DOHH2 (cell line): ENCODE measurements at regions not wholly inside any gene's neighbourhood (a gene's known extent, or its start where the extent isn't known, plus 50 kb on each side); places are given as distances from the start of the nearest gene placed in this dataset.

Experiments used
- H3F3A ChIP-seq: fragments of 200-600 bp; sonication (generic), shearing (Covaris generic); 2 replicates; pipeline ENCODE4 v1.6.0; 2016; ENCODE audit warnings: antibody characterized with exemption, mild to moderate bottlenecking; ENCODE audit not compliant: control insufficient read depth, insufficient read depth
- H3K27ac ChIP-seq: fragments of 200-600 bp; sonication (generic); 2 replicates; pipeline ENCODE4 v1.5.1; 2014; ENCODE audit warnings: low read depth, mild to moderate bottlenecking, low read length, moderate library complexity
- H3K27me3 ChIP-seq: fragments of 200-600 bp; sonication (generic); 2 replicates; pipeline ENCODE4 v1.6.1; 2014; ENCODE audit warnings: mild to moderate bottlenecking, low read length, mixed read lengths; ENCODE audit not compliant: control insufficient read depth
- H3K36me3 ChIP-seq: fragments of 200-600 bp; sonication (generic); 2 replicates; pipeline ENCODE4 v1.6.1; 2014; ENCODE audit warnings: mild to moderate bottlenecking, low read length, moderate library complexity, mixed read lengths; ENCODE audit not compliant: control insufficient read depth
- H3K4me1 ChIP-seq: fragments of 200-600 bp; sonication (generic); 2 replicates; pipeline ENCODE4 v1.6.1; 2014; ENCODE audit warnings: mild to moderate bottlenecking, low read length, mixed read lengths; ENCODE audit not compliant: control insufficient read depth
- H3K4me2 ChIP-seq: fragments of 200-600 bp; sonication (generic); 2 replicates; pipeline ENCODE4 v1.6.0; 2014; ENCODE audit warnings: mild to moderate bottlenecking, low read length, moderate library complexity
- H3K4me3 ChIP-seq: fragments of 200-600 bp; sonication (generic); 2 replicates; pipeline ENCODE4 v1.5.1; 2014; ENCODE audit warnings: mild to moderate bottlenecking, low read length, mixed read lengths
- H3K79me2 ChIP-seq: fragments of 200-600 bp; sonication (generic); 2 replicates; pipeline ENCODE4 v1.6.1; 2014; ENCODE audit warnings: mild to moderate bottlenecking, low read length, mixed read lengths; ENCODE audit not compliant: control insufficient read depth
- H3K9me2 ChIP-seq: fragments of 200-600 bp; sonication (generic); replicated peaks from 2 replicates; pipeline ENCODE4 v1.6.1; 2014; ENCODE audit warnings: mild to moderate bottlenecking, low read length, mixed read lengths; ENCODE audit not compliant: control insufficient read depth
- H3K9me3 ChIP-seq: fragments of 200-600 bp; sonication (generic); 2 replicates; pipeline ENCODE4 v1.6.1; 2014; ENCODE audit warnings: antibody characterized with exemption, low read length, mixed read lengths; ENCODE audit not compliant: control insufficient read depth, insufficient read depth
- H4K20me1 ChIP-seq: fragments of 200-600 bp; sonication (generic); 2 replicates; pipeline ENCODE4 v1.6.0; 2014; ENCODE audit warnings: low read depth, mild to moderate bottlenecking, antibody characterized with exemption, low read length, moderate library complexity; ENCODE audit not compliant: control insufficient read depth, insufficient read depth
- EZH2phosphoT487 ChIP-seq: fragments of 200-600 bp; sonication (generic); IDR thresholded peaks from 2 replicates; pipeline ENCODE4 v1.6.1; 2017; ENCODE audit warnings: borderline replicate concordance, mild to moderate bottlenecking, antibody characterized with exemption, low read length, moderate library complexity, mixed read lengths
- TF ChIP-seq, protein P1 (sequence below): fragments of 200-600 bp; sonication (generic); IDR thresholded peaks from one replicate; pipeline ENCODE4 v1.5.1; 2014; ENCODE audit warnings: antibody characterized with exemption, mild to moderate bottlenecking, low read depth, low read length; ENCODE audit not compliant: poor library complexity, severe bottlenecking

DNA sequence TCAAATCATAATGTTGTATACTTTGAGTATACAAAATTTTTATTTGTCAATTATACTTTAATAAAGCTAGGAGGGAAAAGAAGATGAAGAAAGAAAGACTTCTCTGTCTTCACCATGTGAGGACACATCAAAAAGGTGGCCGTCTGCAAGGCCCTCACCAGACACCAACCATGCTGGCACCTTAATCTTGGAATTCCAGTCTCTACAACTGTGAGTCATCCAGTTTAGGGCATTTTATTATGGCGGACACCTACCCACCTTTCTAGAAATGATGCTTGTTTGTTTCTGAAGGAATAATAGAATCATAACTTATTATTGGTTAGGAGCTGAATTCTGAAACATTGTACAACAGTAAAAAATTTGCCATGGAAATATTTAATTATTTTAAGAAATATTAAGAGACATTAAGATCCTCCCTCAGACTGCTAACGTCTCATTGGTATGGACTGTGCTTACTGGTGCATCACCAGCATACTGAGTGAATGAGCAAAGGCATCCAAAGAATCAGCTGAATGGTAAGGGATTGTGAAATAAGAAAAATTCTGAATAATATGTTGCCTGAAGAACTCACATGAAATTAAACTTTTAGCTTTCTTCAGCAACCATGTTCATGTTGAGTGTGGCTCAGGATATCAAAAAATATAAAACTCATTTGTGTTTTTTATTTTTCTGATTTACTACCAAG lies 536.6 kb downstream of the HTR7 start:
- H3K4me2 ChIP-seq = no peak overlapping the region
- no peaks in the 10 kb centered on the region for H3K9me3 ChIP-seq
- no peaks in the 10 kb centered on the region for H4K20me1 ChIP-seq
- H3K36me3 ChIP-seq = no peaks in the 10 kb centered on the region
- no peaks in the 10 kb centered on the region for H3K27me3 ChIP-seq
- TF ChIP-seq, protein P1, sequence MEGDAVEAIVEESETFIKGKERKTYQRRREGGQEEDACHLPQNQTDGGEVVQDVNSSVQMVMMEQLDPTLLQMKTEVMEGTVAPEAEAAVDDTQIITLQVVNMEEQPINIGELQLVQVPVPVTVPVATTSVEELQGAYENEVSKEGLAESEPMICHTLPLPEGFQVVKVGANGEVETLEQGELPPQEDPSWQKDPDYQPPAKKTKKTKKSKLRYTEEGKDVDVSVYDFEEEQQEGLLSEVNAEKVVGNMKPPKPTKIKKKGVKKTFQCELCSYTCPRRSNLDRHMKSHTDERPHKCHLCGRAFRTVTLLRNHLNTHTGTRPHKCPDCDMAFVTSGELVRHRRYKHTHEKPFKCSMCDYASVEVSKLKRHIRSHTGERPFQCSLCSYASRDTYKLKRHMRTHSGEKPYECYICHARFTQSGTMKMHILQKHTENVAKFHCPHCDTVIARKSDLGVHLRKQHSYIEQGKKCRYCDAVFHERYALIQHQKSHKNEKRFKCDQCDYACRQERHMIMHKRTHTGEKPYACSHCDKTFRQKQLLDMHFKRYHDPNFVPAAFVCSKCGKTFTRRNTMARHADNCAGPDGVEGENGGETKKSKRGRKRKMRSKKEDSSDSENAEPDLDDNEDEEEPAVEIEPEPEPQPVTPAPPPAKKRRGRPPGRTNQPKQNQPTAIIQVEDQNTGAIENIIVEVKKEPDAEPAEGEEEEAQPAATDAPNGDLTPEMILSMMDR = no peak
- TF ChIP-seq EZH2phosphoT487 = no peak
- no peaks in the 10 kb centered on the region for H3K79me2 ChIP-seq
- H3K4me3 ChIP-seq = no peak overlapping the region
- no peaks in the 10 kb centered on the region for H3K9me2 ChIP-seq
- H3K4me1 ChIP-seq = no peaks in the 10 kb centered on the region
- H3K27ac ChIP-seq = no peak overlapping the region
- H3F3A ChIP-seq = no peaks in the 10 kb centered on the region

DNA sequence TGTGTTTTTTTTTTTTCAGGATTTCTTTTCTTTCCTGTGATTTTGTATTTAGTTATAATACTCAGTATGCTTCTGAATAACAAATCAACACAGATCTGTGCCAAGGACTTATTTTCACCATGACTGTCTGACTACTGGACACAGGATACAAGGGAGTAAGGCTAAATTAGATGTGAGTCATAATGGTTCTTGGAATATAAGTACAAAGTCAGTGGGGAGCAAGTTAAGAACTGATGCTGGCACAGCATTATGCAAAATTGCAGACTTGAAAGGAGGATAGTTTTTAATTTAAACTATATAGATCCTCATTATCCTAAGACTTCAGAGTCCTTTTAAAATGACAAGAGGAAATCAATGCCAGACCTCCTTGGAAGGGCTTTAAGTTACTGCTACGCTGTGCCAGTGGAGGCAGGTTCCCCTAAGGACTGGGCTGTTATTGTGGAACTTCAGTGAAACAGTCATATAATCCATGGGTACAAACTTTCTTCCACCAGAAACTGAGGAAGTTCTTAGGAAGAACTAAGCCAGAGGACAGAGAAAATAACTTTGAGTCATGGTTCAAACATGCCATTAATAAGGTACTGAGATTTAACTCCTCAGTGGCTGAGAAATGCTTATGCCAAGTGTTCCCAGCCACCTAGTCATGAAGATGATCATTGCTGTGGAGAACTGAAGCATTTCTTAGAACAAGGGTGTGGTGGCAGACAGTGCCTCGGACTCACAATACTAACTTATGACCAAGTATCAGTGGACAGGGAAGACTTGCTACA lies 531.2 kb downstream of the HTR7 start:
- H3K4me2 ChIP-seq = no peak overlapping the region
- TF ChIP-seq, protein P1 = no peak
- TF ChIP-seq EZH2phosphoT487 = no peak
- H3K79me2 ChIP-seq = no peaks in the 10 kb centered on the region
- H3F3A ChIP-seq = no peaks in the 10 kb centered on the region
- no peaks in the 10 kb centered on the region for H3K9me3 ChIP-seq
- no peaks in the 10 kb centered on the region for H3K27me3 ChIP-seq
- no peaks in the 10 kb centered on the region for H3K36me3 ChIP-seq
- H3K4me3 ChIP-seq = no peak overlapping the region
- H3K9me2 ChIP-seq = no peaks in the 10 kb centered on the region
- H4K20me1 ChIP-seq = no peaks in the 10 kb centered on the region
- no peak overlapping the region for H3K27ac ChIP-seq
- H3K4me1 ChIP-seq = no peaks in the 10 kb centered on the region

DNA sequence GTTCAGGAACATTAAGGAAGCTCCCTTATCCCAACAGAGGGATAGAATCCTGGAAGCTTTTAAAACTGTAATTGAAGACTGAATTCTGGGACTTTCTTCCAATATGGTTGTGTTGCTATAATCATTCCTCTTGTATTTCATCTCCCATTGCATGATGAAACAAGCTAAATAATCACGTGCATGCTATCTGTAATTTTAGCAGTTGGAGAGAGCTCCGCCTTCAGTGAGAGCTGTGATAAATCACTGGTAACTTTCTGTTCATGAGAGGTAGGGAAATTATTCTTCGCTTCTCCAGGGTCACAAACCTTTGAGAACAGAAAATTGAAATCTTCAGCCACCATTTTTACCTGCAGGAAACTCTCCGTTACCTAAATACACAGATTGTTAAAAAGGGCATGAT lies 530.2 kb downstream of the HTR7 start:
- Histone ChIP-seq H3K27me3 (no peaks in the 10 kb centered on the region), H3K36me3 (no peaks in the 10 kb centered on the region), H3F3A (no peaks in the 10 kb centered on the region), H3K27ac (no peak overlapping the region), H3K4me3 (no peak overlapping the region), H3K4me1 (no peaks in the 10 kb centered on the region), H3K9me2 (no peaks in the 10 kb centered on the region), H3K9me3 (no peaks in the 10 kb centered on the region), H4K20me1 (no peaks in the 10 kb centered on the region), H3K79me2 (no peaks in the 10 kb centered on the region), H3K4me2 (no peak overlapping the region)
- TF ChIP-seq EZH2phosphoT487 = no peak
- TF ChIP-seq, protein P1 = no peak
